ENCODE measurements at regions not wholly inside any gene's neighbourhood (a gene's known extent, or its start where the extent isn't known, plus 50 kb on each side); places are given as distances from the start of the nearest gene placed in this dataset.

- TF ChIP-seq CSRNP3 (CRISPR knock-in tag; IDR thresholded peaks at IDR 0.05) (no peak), PATZ1 (CRISPR knock-in tag; IDR thresholded peaks at IDR 0.05; ENCODE audit: borderline replicate concordance) (no peak), PPARA (CRISPR knock-in tag; IDR thresholded peaks at IDR 0.05; ENCODE audit: borderline replicate concordance) (no peak), CSDC2 (CRISPR knock-in tag; IDR thresholded peaks at IDR 0.05) (no peak), ARNTL (CRISPR knock-in tag; IDR thresholded peaks at IDR 0.05; ENCODE audit: borderline replicate concordance, low read depth) (no peak), SNAI2 (CRISPR knock-in tag; IDR thresholded peaks at IDR 0.05) (no peak)
Measured at GRCh38 chr2:185144159-185144919, 546.0 kb downstream of the ZNF804A start.

All from SK-N-SH treated with all-trans-retinoic acid at 6 μM for 48 hours (cell line).